Cerebellar cortex (tissue), 1 donor: ENCODE measurements at regions not wholly inside any gene's neighbourhood (a gene's known extent, or its start where the extent isn't known, plus 50 kb on each side); places are given as distances from the start of the nearest gene placed in this dataset.

Experiments used
- DNase-seq: peaks from one replicate; pipeline ENCODE4 v3.0.0-alpha.2; 2015; ENCODE audit warnings: low spot score

DNA sequence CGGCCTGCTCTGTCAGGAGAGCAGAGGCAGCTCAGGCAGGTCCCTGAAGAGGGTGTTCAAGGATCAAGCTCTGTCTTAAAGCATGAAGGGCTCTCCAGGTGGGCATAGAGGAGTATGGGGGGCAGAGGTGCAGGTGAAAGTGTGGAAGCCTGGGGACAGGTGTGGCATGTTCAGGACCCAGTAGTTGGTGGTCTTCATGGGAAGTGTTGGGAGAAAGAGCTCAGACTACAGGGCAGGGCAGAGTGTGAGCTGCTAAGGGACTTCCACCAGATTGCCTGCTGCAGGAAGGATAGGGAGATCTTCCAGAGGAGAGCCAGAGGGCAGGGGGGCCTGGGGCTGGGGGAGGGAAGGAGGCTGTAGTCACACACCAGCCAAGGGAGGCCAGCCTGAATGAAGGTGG is 156.5 kb upstream of the GDF10 start:
- DNase-seq: no peak

- no peak for DNase-seq
These were observed 155.5 kb upstream of the GDF10 start for GRCh38 chr10:47144525-47144924.

GRCh38 chr10:47145290-47145934 is 154.6 kb upstream of the GDF10 start:
- no peak for DNase-seq

GRCh38 chr10:47146572-47146971 is 153.4 kb upstream of the GDF10 start:
- DNase-seq: no peak

GRCh38 chr10:47147186-47147585 is 152.8 kb upstream of the GDF10 start:
- no peak for DNase-seq

DNA sequence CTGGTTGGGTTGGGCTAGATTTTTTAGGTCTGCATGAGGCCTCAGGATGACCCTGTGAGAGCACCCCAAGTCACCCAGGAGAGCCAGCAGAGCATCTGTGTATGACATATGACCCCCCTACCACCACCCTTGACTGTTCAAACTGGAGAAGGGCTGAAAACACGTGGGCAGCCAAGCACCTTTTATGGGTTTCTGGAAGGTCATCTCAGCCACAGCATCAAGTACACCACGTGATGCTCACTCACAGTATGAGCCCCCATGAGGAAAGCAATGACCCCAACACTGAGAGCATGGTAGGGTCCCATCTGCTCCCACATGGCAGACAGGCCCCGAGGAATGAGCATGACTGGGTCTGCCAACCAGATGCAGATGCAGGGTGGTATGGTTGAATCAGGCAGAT is 149.4 kb upstream of the GDF10 start:
- no peak for DNase-seq

GRCh38 chr10:47151920-47152319 is 148.1 kb upstream of the GDF10 start:
- no peak for DNase-seq

DNA sequence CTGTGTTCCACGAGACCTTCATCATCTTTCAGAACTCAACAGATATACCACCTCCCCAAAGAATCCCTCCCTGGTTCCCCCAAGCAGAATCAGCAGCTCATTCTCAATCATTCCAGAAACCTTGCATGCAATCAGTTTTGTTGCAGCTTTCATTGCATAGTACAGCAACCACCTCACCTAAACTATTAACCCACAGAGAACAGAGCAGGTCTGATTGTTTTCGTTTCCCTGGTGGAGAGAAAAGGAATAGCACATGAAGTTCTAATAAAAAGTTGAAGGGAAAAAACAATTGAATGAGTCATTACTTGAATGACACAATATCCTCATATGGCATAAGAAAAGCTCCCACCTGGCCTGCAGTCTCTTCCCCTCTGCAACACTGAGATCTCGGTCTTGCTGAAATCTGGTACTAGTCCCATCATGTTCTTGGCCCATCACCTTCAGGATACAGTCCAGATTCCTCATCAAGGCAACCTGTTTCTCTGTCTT is 147.1 kb upstream of the GDF10 start:
- no peak for DNase-seq

DNA sequence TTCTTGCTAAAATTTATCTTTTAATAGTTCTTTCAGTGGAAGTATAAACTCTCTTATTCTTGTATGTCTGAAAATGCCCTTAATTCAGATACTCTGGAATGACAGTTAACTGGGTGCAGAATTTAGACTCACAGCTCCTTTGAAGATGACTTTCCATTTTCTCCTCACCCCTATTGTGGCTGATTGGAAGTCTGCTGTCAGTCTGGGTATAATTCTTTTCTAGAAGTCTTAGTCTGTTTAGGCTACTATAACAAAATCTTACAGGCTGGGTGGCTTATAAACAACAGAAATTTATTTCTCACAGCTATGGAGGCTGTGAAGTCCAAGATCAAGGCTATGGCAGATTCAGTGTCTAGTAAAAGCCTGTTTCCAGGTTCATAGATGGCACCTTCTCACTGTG is 145.2 kb upstream of the GDF10 start:
- no peak for DNase-seq

DNA sequence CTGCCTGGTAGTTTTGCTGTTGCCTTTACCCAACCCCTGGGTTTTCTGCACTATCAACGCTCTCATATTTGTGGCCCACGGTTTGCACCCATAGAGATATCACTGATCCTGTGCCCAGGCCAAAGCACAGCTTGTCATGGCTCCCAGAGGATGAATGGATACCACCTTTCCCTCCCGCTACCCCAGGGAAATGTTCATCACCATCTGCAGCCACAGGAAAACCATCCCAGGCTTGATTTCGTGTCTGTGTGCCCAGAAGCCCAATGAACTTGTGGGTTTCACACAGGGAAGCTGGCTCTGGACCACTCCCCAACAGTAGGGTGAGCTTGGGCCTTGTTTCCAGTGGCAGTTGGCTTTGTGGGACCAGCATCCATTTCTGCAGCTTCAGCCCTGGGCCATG is 143.1 kb upstream of the GDF10 start:
- no peak for DNase-seq

GRCh38 chr10:47158116-47159071 is 141.6 kb upstream of the GDF10 start:
- DNase-seq: no peak

- DNase-seq: no peak
These were observed 140.4 kb upstream of the GDF10 start for GRCh38 chr10:47159361-47160260.

- DNase-seq: no peak
These were observed 139.6 kb upstream of the GDF10 start for GRCh38 chr10:47160261-47160908.

- DNase-seq: no peak
These were observed 139.0 kb upstream of the GDF10 start for GRCh38 chr10:47160967-47161366.

DNA sequence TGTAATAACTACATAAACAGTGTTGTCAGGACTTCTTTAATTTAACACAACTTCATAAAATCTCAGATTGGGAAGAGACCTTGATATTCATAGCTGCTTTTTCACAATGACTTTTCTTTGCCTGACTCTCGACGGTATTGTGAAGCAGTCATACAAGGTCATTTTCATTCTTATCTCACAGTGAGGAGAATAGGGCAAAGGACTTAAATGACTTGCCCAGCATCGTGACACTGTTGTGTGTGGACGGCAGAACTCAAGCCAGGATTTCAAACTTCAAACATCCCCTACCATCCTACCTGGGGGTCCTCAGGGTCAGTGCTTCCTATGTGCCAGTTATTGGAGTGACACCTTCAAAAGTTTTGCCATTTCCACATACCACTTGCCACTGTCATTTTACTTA is 138.5 kb upstream of the GDF10 start:
- DNase-seq: no peak

DNA sequence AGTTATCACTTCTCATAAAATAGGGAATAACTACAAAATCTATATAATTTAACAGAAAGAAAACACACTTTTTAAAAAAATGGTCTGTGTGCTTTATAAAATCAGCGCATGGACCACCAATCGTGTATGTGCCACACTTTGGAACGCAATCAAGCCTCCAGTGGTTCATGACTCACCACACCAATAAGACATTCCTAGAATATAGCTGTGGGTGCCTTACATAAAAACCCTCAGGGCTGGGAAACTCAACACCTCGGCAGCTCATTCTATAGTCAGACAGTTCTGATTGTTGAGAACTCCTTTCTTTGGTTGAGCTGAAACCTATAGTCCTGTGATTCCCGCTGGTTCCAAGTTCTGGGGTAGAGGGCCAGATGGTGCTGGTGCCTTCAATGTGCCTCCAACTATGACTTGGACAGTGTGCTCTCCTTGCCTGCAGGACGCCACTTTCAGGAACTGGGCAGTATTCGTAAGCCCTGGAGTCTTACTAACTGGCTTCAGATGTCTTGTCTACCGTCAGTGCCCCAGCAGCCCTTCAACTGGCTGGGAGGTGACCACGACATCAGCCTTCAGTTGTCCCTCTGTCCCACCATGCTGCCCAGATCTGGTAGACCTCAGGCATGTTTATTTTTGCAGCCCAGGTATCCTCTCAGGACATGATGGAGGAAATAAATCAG is 135.7 kb upstream of the GDF10 start:
- DNase-seq: no peak

GRCh38 chr10:47164800-47165128 is 135.2 kb upstream of the GDF10 start:
- DNase-seq: no peak

- DNase-seq: no peak
These were observed 134.8 kb upstream of the GDF10 start for GRCh38 chr10:47165168-47165710.

GRCh38 chr10:47165711-47166404 is 134.1 kb upstream of the GDF10 start:
- no peak for DNase-seq

GRCh38 chr10:47166405-47166777 is 133.6 kb upstream of the GDF10 start:
- no peak for DNase-seq
